HepG2 (cell line): ENCODE measurements at regions not wholly inside any gene's neighbourhood (a gene's known extent, or its start where the extent isn't known, plus 50 kb on each side); places are given as distances from the start of the nearest gene placed in this dataset.

Experiments
- ATAC-seq: fragments of 200-7000 bp; cut with Tn5 transposase; 3 replicates; pipeline ENCODE4 v1.9.1; 2020; ENCODE audit warnings: mild to moderate bottlenecking, moderate library complexity
- BruUV-seq: library from RNA; stranded (reverse); fragments of 400-500 nt; replicated peaks from 2 replicates; lab custom pipeline; 2021; lab: Mats Ljungman, UMichigan
- CTCF ChIA-PET: fragments of 300-600 bp; formaldehyde crosslinking; extraction: SDS; loops from one replicate; lab custom pipeline; 2021; ENCODE audit warnings: low total read pairs, inconsistent platforms, low intra/inter-chr PET ratio; lab: Yijun Ruan, JAX
- POLR2A ChIA-PET: fragments of 350-600 bp; sonication (Branson Sonifier 250); formaldehyde crosslinking; loops from one replicate; lab custom pipeline; 2020; ENCODE audit warnings: antibody characterized with exemption, inconsistent platforms; lab: Yijun Ruan, JAX
- DNase-seq: peaks from one replicate; pipeline ENCODE4 v3.0.0-alpha.2; 2015; ENCODE audit warnings: low spot score
- FAIRE-seq: peaks from 3 replicates; lab custom pipeline; 2011; peaks lifted over from hg19 to GRCh38; lab: Jason Lieb, UNC
- H2AFZ ChIP-seq: one replicate; pipeline ENCODE4 v1.6.1; 2011; ENCODE audit warnings: low read length, inconsistent platforms
- H3K27ac ChIP-seq: fragments of 300-600 bp; 3 replicates; pipeline ENCODE4 v1.8.0; 2011; ENCODE audit warnings: mixed run types, mild to moderate bottlenecking, mixed read lengths, low read length, inconsistent platforms; ENCODE audit not compliant: insufficient read depth; ENCODE audit errors: extremely low read length
- H3K27me3 ChIP-seq, 2 experiments: fragments of 200-600 bp in 1 of 2; 2 replicates in 1 of 2; 3 replicates in 1 of 2; pipeline versions ENCODE4 v1.6.0 to v1.8.0; 2011; ENCODE audit warnings: low read length in 2 of 2, mild to moderate bottlenecking in 2 of 2, moderate library complexity in 2 of 2, inconsistent platforms in 1 of 2; ENCODE audit not compliant: insufficient read depth in 2 of 2, control insufficient read depth in 1 of 2
- H3K36me3 ChIP-seq, 2 experiments: fragments of 200-600 bp in 1 of 2; replicated peaks in 1 of 2; 2 replicates in 1 of 2; 3 replicates in 1 of 2; pipeline versions ENCODE4 v1.5.1 to v1.8.0; 2011; ENCODE audit warnings: low read length in 2 of 2, inconsistent platforms in 1 of 2; ENCODE audit not compliant: insufficient read depth in 2 of 2, control insufficient read depth in 1 of 2
- H3K4me1 ChIP-seq: 2 replicates; pipeline ENCODE4 v1.5.1; 2012; ENCODE audit warnings: low read length, inconsistent platforms; ENCODE audit not compliant: insufficient read depth
- H3K4me2 ChIP-seq: 2 replicates; pipeline ENCODE4 v1.6.0; 2011; ENCODE audit warnings: low read depth, low read length, inconsistent platforms
- H3K4me3 ChIP-seq, 3 experiments: fragments of 200-600 bp in 1 of 3; sonication (generic), shearing (Covaris generic) in 1 of 3; replicated peaks in 1 of 3; 2 replicates each; pipeline ENCODE4 v1.5.1; 2011 to 2016; ENCODE audit warnings: low read length in 3 of 3, inconsistent platforms in 2 of 3, low read depth in 2 of 3, mild to moderate bottlenecking in 2 of 3, control low read depth in 1 of 3, mixed read lengths in 1 of 3; ENCODE audit not compliant: insufficient read depth in 1 of 3
- H3K79me2 ChIP-seq: one replicate; pipeline ENCODE4 v1.6.1; 2011; ENCODE audit warnings: low read length, inconsistent platforms; ENCODE audit not compliant: insufficient read depth
- H3K9ac ChIP-seq: 2 replicates; pipeline ENCODE4 v1.6.0; 2011; ENCODE audit warnings: mild to moderate bottlenecking, low read depth, low read length, inconsistent platforms; ENCODE audit not compliant: insufficient read depth
- H3K9me3 ChIP-seq: 2 replicates; pipeline ENCODE4 v1.5.1; 2012; ENCODE audit warnings: mild to moderate bottlenecking, low read length
- H4K20me1 ChIP-seq: 2 replicates; pipeline ENCODE4 v1.6.0; 2011; ENCODE audit warnings: inconsistent platforms, mild to moderate bottlenecking, low read length, moderate library complexity; ENCODE audit not compliant: insufficient read depth
- ARNT ChIP-seq: fragments of 450-650 bp; IDR thresholded peaks from 2 replicates; pipeline ENCODE4 v1.6.1; 2017
- KIAA2018 ChIP-seq: sonication (generic); formaldehyde crosslinking; IDR thresholded peaks from 2 replicates; pipeline ENCODE4 v1.5.0; 2020; ENCODE audit warnings: mild to moderate bottlenecking, missing genetic modification reagents, borderline replicate concordance
- MAFF ChIP-seq: IDR thresholded peaks from 2 replicates; pipeline ENCODE4 v1.6.1; 2011; ENCODE audit warnings: low read depth, low read length, improper control_type of control experiment
- MAFK ChIP-seq, 2 experiments: IDR thresholded peaks in 1 of 2; conservative IDR thresholded peaks in 1 of 2; 2 replicates each; pipeline ENCODE4 v1.6.1; 2011; ENCODE audit warnings: improper control_type of control experiment in 2 of 2, low read length in 2 of 2
- WGBS: methylation state at CpG from one replicate; pipeline ENCODE4 v1.1.6; 2017; ENCODE audit warnings: low lambda C conversion rate; 5-methylcytosine and 5-hydroxymethylcytosine counted together
- in situ Hi-C: cut with HindIII; loops from 2 replicates; pipeline ENCODE4 v1.10.0; 2017; ENCODE audit warnings: low pct_unique_long_range_greater_than_20kb; ENCODE audit not compliant: extremely low pct_ligation_motif_present
- intact Hi-C: fragments of 100-400 bp; cut with micrococcal nuclease; formaldehyde crosslinking; loops from one replicate; pipeline ENCODE4 v1.10.0; 2022; ENCODE audit not compliant: unreplicated experiment

- CTCF ChIA-PET = no interaction called here
- H2AFZ ChIP-seq = no peak overlapping the region
- H3K4me3 ChIP-seq = no peak overlapping the region
- no peak overlapping the region for H3K9ac ChIP-seq
- POLR2A ChIA-PET = no interaction called here
- H3K36me3 ChIP-seq = no peaks in the 10 kb centered on the region
- H4K20me1 ChIP-seq = no peaks in the 10 kb centered on the region
- no TSS peak for BruUV-seq
- H3K79me2 ChIP-seq = no peaks in the 10 kb centered on the region
- 56% methylated on average over 11 of the region's 11 CpGs for WGBS
- TF ChIP-seq MAFK (conservative IDR thresholded peaks at IDR 0.05 in 1 of 2, IDR thresholded peaks at IDR 0.05 in 1 of 2; ENCODE audit: low read length in 2 of 2) (peak; percentile 76 to 88), ARNT (no peak), KIAA2018 (CRISPR knock-in tag) (no peak), MAFF (peak; percentile 80)
- intact Hi-C loops (no loop called here), in situ Hi-C loops (no loop called here)
- no peak for DNase-seq
- H3K27me3 ChIP-seq = no peaks in the 10 kb centered on the region
- H3K4me1 ChIP-seq = no peaks in the 10 kb centered on the region
- H3K9me3 ChIP-seq = no peaks in the 10 kb centered on the region
- no peak for FAIRE-seq
- H3K27ac ChIP-seq = no peak overlapping the region
- H3K4me2 ChIP-seq = no peak overlapping the region
- ATAC-seq = no peak
Observed at GRCh38 chr13:80189889-80190597, 150.9 kb downstream of the SPRY2 start.
